Retinal pigment epithelial cell (primary cell): ENCODE measurements at regions not wholly inside any gene's neighbourhood (a gene's known extent, or its start where the extent isn't known, plus 50 kb on each side); places are given as distances from the start of the nearest gene placed in this dataset.
"Not testable (repeated sequence)": the region's sequence is repeated elsewhere in the genome, so short reads cannot be mapped to it uniquely, and the experiment has no call there.

ENCODE experiments used
- DNase-seq: peaks from one replicate; pipeline ENCODE4 v3.0.0-alpha.2; 2010; ENCODE audit warnings: low read depth
- H3K4me3 ChIP-seq: 2 replicates; pipeline ENCODE4 v1.5.1; 2011; ENCODE audit warnings: mild to moderate bottlenecking, low read length, control low read depth, moderate library complexity
- CTCF ChIP-seq: conservative IDR thresholded peaks from 2 replicates; pipeline ENCODE4 v1.5.1; 2011; ENCODE audit warnings: low read depth, low read length, control low read depth, inconsistent platforms

GRCh38 chr3:82618594-82618993 is 857.1 kb upstream of the GBE1 start:
- TF ChIP-seq CTCF, result no peak
- H3K4me3 ChIP-seq, result no peak overlapping the region
- DNase-seq, result no peak

- TF ChIP-seq CTCF, result no peak
- no peak for DNase-seq
- H3K4me3 ChIP-seq, result no peak overlapping the region
These were observed 848.8 kb upstream of the GBE1 start for GRCh38 chr3:82610236-82610635.

- no peak for TF ChIP-seq CTCF
- no peak overlapping the region for H3K4me3 ChIP-seq
- no peak for DNase-seq
These were observed 845.9 kb upstream of the GBE1 start for GRCh38 chr3:82607391-82607790.

- no peak overlapping the region for H3K4me3 ChIP-seq
- peak; percentile 9 for DNase-seq
- TF ChIP-seq CTCF, result no peak
These were observed 835.4 kb upstream of the GBE1 start for GRCh38 chr3:82596805-82597204.

- TF ChIP-seq CTCF, result no peak
- no peak for DNase-seq
- H3K4me3 ChIP-seq, result no peak overlapping the region
These were observed 834.1 kb upstream of the GBE1 start for GRCh38 chr3:82595530-82595929.

- no peak for TF ChIP-seq CTCF
- no peak overlapping the region for H3K4me3 ChIP-seq
- DNase-seq, result no peak
These were observed 825.7 kb upstream of the GBE1 start for GRCh38 chr3:82587174-82587573.

- H3K4me3 ChIP-seq, result no peak overlapping the region
- no peak for DNase-seq
- TF ChIP-seq CTCF, result no peak
These were observed 825.0 kb upstream of the GBE1 start for GRCh38 chr3:82586414-82586813.

GRCh38 chr3:82586002-82586401 is 824.6 kb upstream of the GBE1 start:
- not testable (repeated sequence) for H3K4me3 ChIP-seq, DNase-seq

GRCh38 chr3:82585591-82585990 is 824.1 kb upstream of the GBE1 start:
- DNase-seq, H3K4me3 ChIP-seq: not testable (repeated sequence)

- DNase-seq, result not testable (repeated sequence)
These were observed 823.4 kb upstream of the GBE1 start for GRCh38 chr3:82584861-82585260.

GRCh38 chr3:82584415-82584814 is 823.0 kb upstream of the GBE1 start:
- H3K4me3 ChIP-seq, DNase-seq: not testable (repeated sequence)

More at GRCh38 chr3:82584861-82585260, 823.4 kb upstream of the GBE1 start:
- H3K4me3 ChIP-seq, result not testable (repeated sequence)
